ENCODE measurements at regions not wholly inside any gene's neighbourhood (a gene's known extent, or its start where the extent isn't known, plus 50 kb on each side); places are given as distances from the start of the nearest gene placed in this dataset.

GRCh38 chr3:43165786-43166185 lies 59.9 kb upstream of the POMGNT2 start:
- Mint-ChIP-seq H3K27ac (no peak overlapping the region), H3K4me1 (peaks cover 6% of the 10 kb centered on the region), H3K27me3 (ENCODE audit: insufficient read depth) (peaks cover 2% of the 10 kb centered on the region), H3K4me3 (no peak overlapping the region), H3K36me3 (ENCODE audit: low read depth) (no peaks in the 10 kb centered on the region), H3K9me3 (peaks cover 13% of the 10 kb centered on the region)
- H3K27me3 ChIP-seq (ENCODE audit: control insufficient read depth, insufficient read depth, low read length, poor library complexity, severe bottlenecking) = no peaks in the 10 kb centered on the region
- DNase-seq = no peak
- H3K9me3 ChIP-seq (ENCODE audit: control insufficient read depth, low read length) = peaks cover 6% of the 10 kb centered on the region
- no peaks in the 10 kb centered on the region for H3K36me3 ChIP-seq (ENCODE audit: control insufficient read depth, insufficient read depth, low read length)
- TF ChIP-seq CTCF (conservative IDR thresholded peaks at IDR 0.05) = no peak
- H3K27ac ChIP-seq (ENCODE audit: low read depth, low read length) = no peak overlapping the region
- 96 to 100% methylated on average over 2 to 3 of the region's 3 CpGs for WGBS, 2 experiments (ENCODE audit: insufficient coverage in 1 of 2, insufficient read length in 1 of 2)
- H3K4me1 ChIP-seq (ENCODE audit: control insufficient read depth, insufficient read depth, low read length) = peaks cover 6% of the 10 kb centered on the region
- no peak overlapping the region for H3K4me3 ChIP-seq (ENCODE audit: low read length)
- no peak overlapping the region for H3K9ac ChIP-seq (ENCODE audit: extremely low read depth, low read length, poor library complexity, severe bottlenecking)

- Mint-ChIP-seq H3K4me1 (peaks cover 6% of the 10 kb centered on the region), H3K27ac (no peak overlapping the region), H3K36me3 (ENCODE audit: low read depth) (no peaks in the 10 kb centered on the region), H3K9me3 (peaks cover 13% of the 10 kb centered on the region), H3K27me3 (ENCODE audit: insufficient read depth) (peaks cover 3% of the 10 kb centered on the region), H3K4me3 (no peak overlapping the region)
- Histone ChIP-seq H3K9ac (ENCODE audit: extremely low read depth, low read length, poor library complexity, severe bottlenecking) (no peak overlapping the region), H3K27me3 (ENCODE audit: control insufficient read depth, insufficient read depth, low read length, poor library complexity, severe bottlenecking) (no peaks in the 10 kb centered on the region), H3K4me3 (ENCODE audit: low read length) (no peak overlapping the region), H3K36me3 (ENCODE audit: control insufficient read depth, insufficient read depth, low read length) (no peaks in the 10 kb centered on the region), H3K9me3 (ENCODE audit: control insufficient read depth, low read length) (peaks cover 6% of the 10 kb centered on the region), H3K27ac (ENCODE audit: low read depth, low read length) (no peak overlapping the region), H3K4me1 (ENCODE audit: control insufficient read depth, insufficient read depth, low read length) (peaks cover 6% of the 10 kb centered on the region)
- peak; percentile 25 for DNase-seq
- no peak for TF ChIP-seq CTCF (conservative IDR thresholded peaks at IDR 0.05)
- WGBS, 2 experiments (ENCODE audit: insufficient coverage in 1 of 2, insufficient read length in 1 of 2) = 72 to 90% methylated on average over 5 to 9 of the region's 9 CpGs
Observed at GRCh38 chr3:43163895-43164493, 58.1 kb upstream of the POMGNT2 start.

- peaks cover 6% of the 10 kb centered on the region for H3K9me3 ChIP-seq (ENCODE audit: control insufficient read depth, low read length)
- peaks cover 4% of the 10 kb centered on the region for H3K27me3 ChIP-seq (ENCODE audit: control insufficient read depth, insufficient read depth, low read length, poor library complexity, severe bottlenecking)
- H3K27ac ChIP-seq (ENCODE audit: low read depth, low read length) = no peak overlapping the region
- no peaks in the 10 kb centered on the region for H3K36me3 ChIP-seq (ENCODE audit: control insufficient read depth, insufficient read depth, low read length)
- TF ChIP-seq CTCF (conservative IDR thresholded peaks at IDR 0.05) = peak; percentile 73
- DNase-seq = peak; percentile 60
- Mint-ChIP-seq H3K27ac (no peak overlapping the region), H3K4me1 (peaks cover 12% of the 10 kb centered on the region), H3K36me3 (ENCODE audit: low read depth) (no peaks in the 10 kb centered on the region), H3K9me3 (peaks cover 13% of the 10 kb centered on the region), H3K4me3 (no peak overlapping the region), H3K27me3 (ENCODE audit: insufficient read depth) (peaks cover 5% of the 10 kb centered on the region)
- WGBS, 2 experiments (ENCODE audit: insufficient coverage in 1 of 2, insufficient read length in 1 of 2) = 83 to 86% methylated on average over 11 to 13 of the region's 13 CpGs
- no peak overlapping the region for H3K9ac ChIP-seq (ENCODE audit: extremely low read depth, low read length, poor library complexity, severe bottlenecking)
- H3K4me3 ChIP-seq (ENCODE audit: low read length) = no peak overlapping the region
- peaks cover 6% of the 10 kb centered on the region for H3K4me1 ChIP-seq (ENCODE audit: control insufficient read depth, insufficient read depth, low read length)
Observed at GRCh38 chr3:43162230-43163084, 56.6 kb upstream of the POMGNT2 start.

Data from endodermal cell (in vitro differentiated cells).